Lower lobe of right lung (tissue), 2 donors: ENCODE measurements at regions not wholly inside any gene's neighbourhood (a gene's known extent, or its start where the extent isn't known, plus 50 kb on each side); places are given as distances from the start of the nearest gene placed in this dataset.

Experiments
- ATAC-seq, 2 donors: fragments of 200-7000 bp; cut with Tn5 transposase; one replicate each; pipeline ENCODE4 v1.9.1; 2020 to 2022; ENCODE audit warnings: mild to moderate bottlenecking in 2 of 2, moderate library complexity in 2 of 2
- DNase-seq: peaks from one replicate; pipeline ENCODE4 v3.0.0-alpha.2; 2020
- H3K27ac ChIP-seq: fragments of 200-600 bp; one replicate; pipeline ENCODE4 v1.8.0; 2022
- H3K27me3 ChIP-seq: fragments of 200-600 bp; one replicate; pipeline ENCODE4 v1.8.0; 2022; ENCODE audit warnings: low read depth
- H3K36me3 ChIP-seq: fragments of 200-600 bp; one replicate; pipeline ENCODE4 v1.8.0; 2022; ENCODE audit warnings: mild to moderate bottlenecking
- H3K4me1 ChIP-seq: fragments of 200-600 bp; one replicate; pipeline ENCODE4 v1.8.0; 2022
- H3K4me3 ChIP-seq: fragments of 200-600 bp; one replicate; pipeline ENCODE4 v1.8.0; 2022; ENCODE audit warnings: mild to moderate bottlenecking
- H3K9me3 ChIP-seq: fragments of 200-600 bp; one replicate; pipeline ENCODE4 v1.8.0; 2022
- CTCF ChIP-seq: fragments of 200-600 bp; IDR thresholded peaks from one replicate; pipeline ENCODE4 v1.8.0; 2022; ENCODE audit warnings: antibody characterized with exemption, mild to moderate bottlenecking
- intact Hi-C: fragments of 100-400 bp; cut with DNase I; formaldehyde crosslinking; loops from one replicate; pipeline ENCODE4 v1.11.0; 2022
- donor health status: DM: no; HTN: yes; CAD: no; lungs with severe emphysema.

- intact Hi-C loops: no loop called here
- no peak for TF ChIP-seq CTCF
- DNase-seq: no peak
Measured at GRCh38 chr5:153865016-153865415, 173.7 kb downstream of the FAM114A2 start.

GRCh38 chr5:153863951-153864350 lies 174.8 kb downstream of the FAM114A2 start:
- Histone ChIP-seq H3K4me1 (no peaks in the 10 kb centered on the region), H3K27ac (no peak overlapping the region), H3K36me3 (no peaks in the 10 kb centered on the region), H3K9me3 (no peaks in the 10 kb centered on the region), H3K27me3 (no peaks in the 10 kb centered on the region), H3K4me3 (no peak overlapping the region)
- ATAC-seq: no peak
- intact Hi-C loops: no loop called here
- no peak for TF ChIP-seq CTCF
- DNase-seq: no peak

More at GRCh38 chr5:153865016-153865415, 173.7 kb downstream of the FAM114A2 start:
- ATAC-seq: no peak
- Histone ChIP-seq H3K36me3 (no peaks in the 10 kb centered on the region), H3K4me3 (no peak overlapping the region), H3K9me3 (no peaks in the 10 kb centered on the region), H3K27ac (no peak overlapping the region), H3K27me3 (no peaks in the 10 kb centered on the region), H3K4me1 (no peaks in the 10 kb centered on the region)
